ENCODE measurements at regions not wholly inside any gene's neighbourhood (a gene's known extent, or its start where the extent isn't known, plus 50 kb on each side); places are given as distances from the start of the nearest gene placed in this dataset.

DNA sequence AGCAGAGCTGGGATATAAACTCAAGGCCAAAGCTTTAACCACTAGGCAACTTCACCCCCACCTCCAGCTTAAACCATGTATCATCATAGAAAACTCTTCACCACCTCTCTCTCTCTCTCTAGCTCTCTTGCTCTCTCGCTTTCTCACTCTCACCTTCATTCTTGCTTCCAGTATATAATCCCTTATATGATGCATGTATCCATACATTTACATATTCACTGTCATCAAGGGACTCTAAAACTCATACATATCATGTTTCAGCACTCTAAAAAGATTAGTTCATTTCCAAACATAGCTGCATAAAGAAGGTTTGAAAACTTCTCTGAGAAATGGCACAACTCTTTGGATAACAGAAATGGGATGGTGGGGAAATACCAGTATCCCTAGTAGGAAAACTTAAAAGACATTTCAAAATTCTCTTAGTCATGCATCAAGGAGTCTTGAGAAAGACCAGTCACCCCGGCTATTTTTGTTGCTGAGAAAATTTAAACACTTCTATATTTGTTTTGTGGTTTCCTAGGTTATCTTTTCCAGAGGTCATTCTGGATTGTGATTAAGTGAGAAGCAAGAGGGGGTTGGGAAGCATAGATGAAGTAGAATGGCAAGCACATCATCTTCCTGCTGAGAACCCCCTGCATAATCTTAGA, 447.8 kb upstream of the THBS1 start:
- TF ChIP-seq, protein P1, sequence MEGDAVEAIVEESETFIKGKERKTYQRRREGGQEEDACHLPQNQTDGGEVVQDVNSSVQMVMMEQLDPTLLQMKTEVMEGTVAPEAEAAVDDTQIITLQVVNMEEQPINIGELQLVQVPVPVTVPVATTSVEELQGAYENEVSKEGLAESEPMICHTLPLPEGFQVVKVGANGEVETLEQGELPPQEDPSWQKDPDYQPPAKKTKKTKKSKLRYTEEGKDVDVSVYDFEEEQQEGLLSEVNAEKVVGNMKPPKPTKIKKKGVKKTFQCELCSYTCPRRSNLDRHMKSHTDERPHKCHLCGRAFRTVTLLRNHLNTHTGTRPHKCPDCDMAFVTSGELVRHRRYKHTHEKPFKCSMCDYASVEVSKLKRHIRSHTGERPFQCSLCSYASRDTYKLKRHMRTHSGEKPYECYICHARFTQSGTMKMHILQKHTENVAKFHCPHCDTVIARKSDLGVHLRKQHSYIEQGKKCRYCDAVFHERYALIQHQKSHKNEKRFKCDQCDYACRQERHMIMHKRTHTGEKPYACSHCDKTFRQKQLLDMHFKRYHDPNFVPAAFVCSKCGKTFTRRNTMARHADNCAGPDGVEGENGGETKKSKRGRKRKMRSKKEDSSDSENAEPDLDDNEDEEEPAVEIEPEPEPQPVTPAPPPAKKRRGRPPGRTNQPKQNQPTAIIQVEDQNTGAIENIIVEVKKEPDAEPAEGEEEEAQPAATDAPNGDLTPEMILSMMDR (IDR thresholded peaks at IDR 0.05; ENCODE audit: low read depth, low read length, poor library complexity, severe bottlenecking) = no peak
- TF ChIP-seq EZH2phosphoT487 (IDR thresholded peaks at IDR 0.05; ENCODE audit: borderline replicate concordance, low read length) = no peak
